SK-N-SH (cell line): ENCODE measurements at regions not wholly inside any gene's neighbourhood (a gene's known extent, or its start where the extent isn't known, plus 50 kb on each side); places are given as distances from the start of the nearest gene placed in this dataset.

Source experiments
- CHD2 ChIP-seq: fragments of 150-350 bp; IDR thresholded peaks from 2 replicates; pipeline ENCODE4 v1.6.1; 2018; ENCODE audit warnings: low read length; ENCODE audit not compliant: partially characterized antibody
- EP300 ChIP-seq, 2 experiments: IDR thresholded peaks; 2 replicates each; pipeline versions ENCODE4 v1.4.0 to v1.6.1; 2012; ENCODE audit warnings: borderline replicate concordance in 1 of 2, low read depth in 1 of 2, low read length in 1 of 2
- EZH2phosphoT487 ChIP-seq: fragments of 200-600 bp; sonication (generic); IDR thresholded peaks from 2 replicates; pipeline ENCODE4 v1.6.1; 2017; ENCODE audit warnings: low read depth, mixed run types, mild to moderate bottlenecking, antibody characterized with exemption, moderate library complexity, borderline replicate concordance
- GABPA ChIP-seq: IDR thresholded peaks from 2 replicates; pipeline ENCODE4 v1.4.0; 2012; ENCODE audit warnings: low read depth, mild to moderate bottlenecking
- POLR2AphosphoS5 ChIP-seq: IDR thresholded peaks from 2 replicates; pipeline ENCODE4 v1.6.1; 2012; ENCODE audit warnings: low read depth, low read length
- RAD21 ChIP-seq: IDR thresholded peaks from 2 replicates; pipeline ENCODE4 v1.6.1; 2012; ENCODE audit warnings: mild to moderate bottlenecking, low read length
- REST ChIP-seq: IDR thresholded peaks from 2 replicates; pipeline ENCODE4 v1.6.1; 2012; ENCODE audit warnings: mild to moderate bottlenecking, low read depth, low read length, moderate library complexity
- TCF12 ChIP-seq: IDR thresholded peaks from 2 replicates; pipeline ENCODE4 v1.4.0; 2012
- TF ChIP-seq, protein P1 (sequence below): fragments of 200-600 bp; sonication (generic); IDR thresholded peaks from 2 replicates; pipeline ENCODE4 v1.6.1; 2017; ENCODE audit warnings: antibody characterized with exemption, mild to moderate bottlenecking, moderate library complexity
- TF ChIP-seq, protein P2 (sequence below): IDR thresholded peaks from 2 replicates; pipeline ENCODE4 v1.4.0; 2012; ENCODE audit warnings: low read depth, borderline replicate concordance
- TF ChIP-seq, protein P3 (sequence below): fragments of 150-350 bp; IDR thresholded peaks from 2 replicates; pipeline ENCODE4 v1.6.1; 2016; ENCODE audit warnings: mild to moderate bottlenecking, low read depth, low read length

GRCh38 chr4:181693517-181693916, 549.7 kb upstream of the TENM3 start:
- TF ChIP-seq EZH2phosphoT487, result no peak
- TF ChIP-seq, protein P1, sequence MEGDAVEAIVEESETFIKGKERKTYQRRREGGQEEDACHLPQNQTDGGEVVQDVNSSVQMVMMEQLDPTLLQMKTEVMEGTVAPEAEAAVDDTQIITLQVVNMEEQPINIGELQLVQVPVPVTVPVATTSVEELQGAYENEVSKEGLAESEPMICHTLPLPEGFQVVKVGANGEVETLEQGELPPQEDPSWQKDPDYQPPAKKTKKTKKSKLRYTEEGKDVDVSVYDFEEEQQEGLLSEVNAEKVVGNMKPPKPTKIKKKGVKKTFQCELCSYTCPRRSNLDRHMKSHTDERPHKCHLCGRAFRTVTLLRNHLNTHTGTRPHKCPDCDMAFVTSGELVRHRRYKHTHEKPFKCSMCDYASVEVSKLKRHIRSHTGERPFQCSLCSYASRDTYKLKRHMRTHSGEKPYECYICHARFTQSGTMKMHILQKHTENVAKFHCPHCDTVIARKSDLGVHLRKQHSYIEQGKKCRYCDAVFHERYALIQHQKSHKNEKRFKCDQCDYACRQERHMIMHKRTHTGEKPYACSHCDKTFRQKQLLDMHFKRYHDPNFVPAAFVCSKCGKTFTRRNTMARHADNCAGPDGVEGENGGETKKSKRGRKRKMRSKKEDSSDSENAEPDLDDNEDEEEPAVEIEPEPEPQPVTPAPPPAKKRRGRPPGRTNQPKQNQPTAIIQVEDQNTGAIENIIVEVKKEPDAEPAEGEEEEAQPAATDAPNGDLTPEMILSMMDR, result no peak
- no peak for TF ChIP-seq TCF12
- no peak for TF ChIP-seq POLR2AphosphoS5
- TF ChIP-seq CHD2, result no peak
- no peak for TF ChIP-seq EP300 (IDR thresholded peaks at IDR 0.05; ENCODE audit: borderline replicate concordance in 1 of 2, low read depth in 1 of 2, low read length in 1 of 2)
- no peak for TF ChIP-seq RAD21
- TF ChIP-seq GABPA, result no peak
- TF ChIP-seq REST, result 0 out of 2 replicates have a peak, but pooled peaks have one; percentile 58
- TF ChIP-seq, protein P2, sequence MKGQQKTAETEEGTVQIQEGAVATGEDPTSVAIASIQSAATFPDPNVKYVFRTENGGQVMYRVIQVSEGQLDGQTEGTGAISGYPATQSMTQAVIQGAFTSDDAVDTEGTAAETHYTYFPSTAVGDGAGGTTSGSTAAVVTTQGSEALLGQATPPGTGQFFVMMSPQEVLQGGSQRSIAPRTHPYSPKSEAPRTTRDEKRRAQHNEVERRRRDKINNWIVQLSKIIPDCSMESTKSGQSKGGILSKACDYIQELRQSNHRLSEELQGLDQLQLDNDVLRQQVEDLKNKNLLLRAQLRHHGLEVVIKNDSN, result no peak
- TF ChIP-seq, protein P3, sequence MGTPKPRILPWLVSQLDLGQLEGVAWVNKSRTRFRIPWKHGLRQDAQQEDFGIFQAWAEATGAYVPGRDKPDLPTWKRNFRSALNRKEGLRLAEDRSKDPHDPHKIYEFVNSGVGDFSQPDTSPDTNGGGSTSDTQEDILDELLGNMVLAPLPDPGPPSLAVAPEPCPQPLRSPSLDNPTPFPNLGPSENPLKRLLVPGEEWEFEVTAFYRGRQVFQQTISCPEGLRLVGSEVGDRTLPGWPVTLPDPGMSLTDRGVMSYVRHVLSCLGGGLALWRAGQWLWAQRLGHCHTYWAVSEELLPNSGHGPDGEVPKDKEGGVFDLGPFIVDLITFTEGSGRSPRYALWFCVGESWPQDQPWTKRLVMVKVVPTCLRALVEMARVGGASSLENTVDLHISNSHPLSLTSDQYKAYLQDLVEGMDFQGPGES, result no peak
